Brain microvascular endothelial cell (primary cell): ENCODE measurements at regions not wholly inside any gene's neighbourhood (a gene's known extent, or its start where the extent isn't known, plus 50 kb on each side); places are given as distances from the start of the nearest gene placed in this dataset.
A peak's percentile ranks its signal among the peaks of the same experiment; 100 is the strongest.

ENCODE experiments used
- DNase-seq: peaks from one replicate; pipeline ENCODE4 v3.0.0-alpha.2; 2020
- H3K27ac ChIP-seq: fragments of 250-450 bp; sonication (Bioruptor Pico); 2 replicates; pipeline ENCODE4 v1.5.1; 2020; ENCODE audit warnings: mild to moderate bottlenecking, moderate library complexity
- H3K27me3 ChIP-seq: fragments of 250-450 bp; sonication (Bioruptor Pico); replicated peaks from 2 replicates; pipeline ENCODE4 v1.5.1; 2020; ENCODE audit warnings: mild to moderate bottlenecking
- H3K36me3 ChIP-seq: fragments of 250-450 bp; sonication (Bioruptor Pico); replicated peaks from 2 replicates; pipeline ENCODE4 v1.5.1; 2020; ENCODE audit warnings: mild to moderate bottlenecking
- H3K4me3 ChIP-seq: 2 replicates; pipeline ENCODE4 v1.5.1; 2011; ENCODE audit warnings: low read depth, mild to moderate bottlenecking, control low read depth, low read length, moderate library complexity
- in situ Hi-C: cut with HindIII; loops from 2 replicates; pipeline ENCODE4 v1.10.0; 2017; ENCODE audit warnings: low sequenced_read_pairs, low pct_ligation_motif_present
- TF ChIP-seq, protein P1 (sequence below): IDR thresholded peaks from 2 replicates; pipeline ENCODE4 v1.5.1; 2011; ENCODE audit warnings: low read depth, mild to moderate bottlenecking, moderate library complexity, low read length, control low read depth, inconsistent platforms; ENCODE audit errors: missing control alignments

DNA sequence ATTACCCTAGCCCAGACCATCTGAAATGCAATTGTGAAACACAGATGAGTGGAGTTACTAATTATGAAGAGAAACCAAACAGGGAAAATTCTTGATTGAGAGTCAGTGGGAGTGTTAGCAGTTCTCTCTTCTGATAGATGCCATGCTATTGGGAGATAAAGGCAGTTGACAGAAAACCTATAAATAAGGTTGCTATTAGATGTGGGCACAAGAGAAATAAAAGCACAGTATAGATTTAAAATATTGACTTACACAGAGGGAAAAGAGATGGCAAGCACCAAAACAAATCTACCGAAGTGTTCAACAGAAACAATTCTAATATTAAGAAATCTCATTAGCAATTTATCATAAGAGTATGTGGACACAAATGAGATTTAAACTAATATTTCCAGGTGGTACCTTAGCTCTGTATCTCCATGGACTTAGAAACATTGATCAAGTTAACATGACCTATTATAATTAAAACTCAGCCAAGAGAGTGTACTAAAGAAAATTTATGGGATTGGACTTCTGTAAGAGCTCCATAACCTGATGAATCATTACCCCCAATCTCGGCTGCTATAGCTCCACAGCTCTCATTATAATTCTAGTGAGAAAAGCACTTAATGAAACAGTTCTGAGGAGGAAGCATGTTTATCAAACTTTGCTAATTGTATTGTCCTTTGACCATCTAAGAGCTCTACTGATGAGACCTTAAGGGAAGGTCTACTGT is 665.0 kb upstream of the RIOK2 start:
- in situ Hi-C loops, result no loop called here
- Histone ChIP-seq H3K27ac (no peak overlapping the region), H3K36me3 (no peaks in the 10 kb centered on the region), H3K4me3 (no peak overlapping the region), H3K27me3 (no peaks in the 10 kb centered on the region)
- TF ChIP-seq, protein P1, sequence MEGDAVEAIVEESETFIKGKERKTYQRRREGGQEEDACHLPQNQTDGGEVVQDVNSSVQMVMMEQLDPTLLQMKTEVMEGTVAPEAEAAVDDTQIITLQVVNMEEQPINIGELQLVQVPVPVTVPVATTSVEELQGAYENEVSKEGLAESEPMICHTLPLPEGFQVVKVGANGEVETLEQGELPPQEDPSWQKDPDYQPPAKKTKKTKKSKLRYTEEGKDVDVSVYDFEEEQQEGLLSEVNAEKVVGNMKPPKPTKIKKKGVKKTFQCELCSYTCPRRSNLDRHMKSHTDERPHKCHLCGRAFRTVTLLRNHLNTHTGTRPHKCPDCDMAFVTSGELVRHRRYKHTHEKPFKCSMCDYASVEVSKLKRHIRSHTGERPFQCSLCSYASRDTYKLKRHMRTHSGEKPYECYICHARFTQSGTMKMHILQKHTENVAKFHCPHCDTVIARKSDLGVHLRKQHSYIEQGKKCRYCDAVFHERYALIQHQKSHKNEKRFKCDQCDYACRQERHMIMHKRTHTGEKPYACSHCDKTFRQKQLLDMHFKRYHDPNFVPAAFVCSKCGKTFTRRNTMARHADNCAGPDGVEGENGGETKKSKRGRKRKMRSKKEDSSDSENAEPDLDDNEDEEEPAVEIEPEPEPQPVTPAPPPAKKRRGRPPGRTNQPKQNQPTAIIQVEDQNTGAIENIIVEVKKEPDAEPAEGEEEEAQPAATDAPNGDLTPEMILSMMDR, result no peak
- no peak for DNase-seq

DNA sequence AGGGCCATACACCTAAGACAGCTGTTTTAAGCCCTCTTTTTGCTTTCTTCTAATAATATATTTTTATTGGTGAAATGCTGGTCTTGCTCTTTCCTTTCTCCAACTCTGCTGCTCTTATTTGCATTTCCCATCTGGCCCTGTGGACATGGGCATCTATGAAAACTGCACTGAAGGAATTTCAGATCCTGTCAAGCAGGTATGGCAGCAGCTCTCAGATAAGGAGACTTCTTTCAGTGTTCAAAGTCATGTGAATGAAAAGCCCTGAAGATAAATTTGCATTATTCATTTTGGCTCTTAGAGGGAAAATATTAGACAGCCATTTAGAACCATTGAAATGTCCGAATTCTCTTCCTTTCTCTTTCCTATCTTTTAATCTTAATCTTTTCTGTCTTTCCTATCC is 668.0 kb upstream of the RIOK2 start:
- Histone ChIP-seq H3K36me3 (no peaks in the 10 kb centered on the region), H3K4me3 (no peak overlapping the region), H3K27ac (no peak overlapping the region), H3K27me3 (no peaks in the 10 kb centered on the region)
- no peak for DNase-seq
- in situ Hi-C loops, result no loop called here
- TF ChIP-seq, protein P1, result no peak

DNA sequence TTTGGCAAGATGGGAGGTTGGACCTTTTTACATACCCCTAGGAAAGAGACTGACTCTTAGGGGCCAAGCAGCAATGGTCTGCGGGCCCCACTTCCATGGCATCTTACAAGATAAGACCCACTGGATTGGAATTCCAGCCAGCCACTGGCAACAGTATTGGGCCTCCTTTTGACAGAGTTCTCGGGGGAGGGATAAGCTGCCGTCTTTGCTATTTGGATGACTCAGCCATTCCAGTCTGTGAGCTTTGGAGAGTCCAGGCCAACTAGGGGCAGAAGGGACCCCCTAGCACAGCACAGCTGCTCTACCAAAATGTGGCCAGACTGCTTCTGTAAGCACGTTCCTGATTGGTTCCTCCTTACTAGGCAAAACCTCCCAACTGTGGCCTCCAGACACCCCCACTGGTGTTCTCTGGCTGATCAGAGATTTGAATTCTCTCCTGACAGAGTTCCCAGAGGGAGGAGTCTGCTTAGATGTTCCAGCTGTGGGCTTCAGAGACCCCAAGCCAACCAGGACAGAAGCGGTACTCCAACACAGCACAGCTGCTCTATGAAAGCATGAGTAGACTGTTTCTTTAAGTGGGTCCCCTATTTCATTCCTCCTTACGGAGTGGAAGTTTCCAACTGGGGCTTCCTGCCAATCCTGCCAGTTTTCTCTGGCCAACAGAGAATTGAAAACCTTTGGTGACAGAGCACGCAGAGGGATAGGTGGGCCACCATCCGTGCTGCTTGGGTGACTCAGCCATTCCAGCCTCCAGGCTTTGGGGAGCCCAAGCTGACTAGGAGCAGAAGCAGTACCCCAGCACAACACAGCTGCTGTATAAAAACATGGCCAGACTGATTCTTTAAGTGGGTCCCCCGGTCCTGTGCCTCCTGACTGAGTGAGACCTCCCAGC is 672.1 kb upstream of the RIOK2 start:
- TF ChIP-seq, protein P1, result no peak
- peak; percentile 53 for DNase-seq
- no peak overlapping the region for H3K27ac ChIP-seq
- H3K4me3 ChIP-seq, result no peak overlapping the region
- H3K27me3 ChIP-seq, result no peaks in the 10 kb centered on the region
- in situ Hi-C loops, result no loop called here
- no peaks in the 10 kb centered on the region for H3K36me3 ChIP-seq

DNA sequence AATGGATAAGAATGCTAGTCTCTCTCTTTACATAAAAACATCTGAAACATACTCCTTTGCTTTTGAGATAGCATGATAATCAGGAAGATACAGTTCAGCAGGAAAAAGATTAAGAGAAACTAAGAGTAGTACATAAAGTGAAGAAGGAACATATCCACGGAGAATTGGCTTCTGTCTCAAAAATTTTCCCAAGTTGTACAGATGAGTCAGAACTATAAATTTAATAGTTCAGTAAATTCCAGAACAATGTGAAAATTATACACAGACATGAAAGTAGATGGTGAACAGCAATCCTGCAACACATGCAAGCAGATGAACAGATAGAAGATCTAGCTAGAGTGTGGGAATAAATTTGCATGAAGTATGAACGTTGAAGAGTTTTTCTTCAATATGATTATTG is 691.4 kb upstream of the RIOK2 start:
- Histone ChIP-seq H3K36me3 (no peaks in the 10 kb centered on the region), H3K4me3 (no peak overlapping the region), H3K27me3 (no peaks in the 10 kb centered on the region), H3K27ac (no peak overlapping the region)
- no peak for DNase-seq
- in situ Hi-C loops, result no loop called here
- TF ChIP-seq, protein P1, result no peak

DNA sequence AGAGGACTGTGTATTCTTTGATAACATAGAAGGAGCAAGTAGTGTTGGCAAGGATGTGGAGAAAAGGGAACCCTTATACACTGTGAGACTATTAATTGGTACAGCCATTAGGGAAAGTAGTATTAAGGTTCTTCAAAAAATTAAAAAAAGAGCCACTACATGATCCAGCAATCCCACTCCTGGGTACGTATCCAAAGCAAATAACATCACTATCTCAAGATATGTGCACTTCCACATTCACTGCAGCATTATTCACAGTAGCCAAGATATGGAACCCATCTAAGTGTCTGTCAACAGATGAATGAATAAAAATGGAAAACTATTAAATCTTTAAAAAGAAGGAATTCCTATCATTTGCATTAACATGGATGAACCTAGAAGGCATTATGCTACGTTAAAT is 693.2 kb upstream of the RIOK2 start:
- in situ Hi-C loops, result no loop called here
- TF ChIP-seq, protein P1, result no peak
- Histone ChIP-seq H3K4me3 (no peak overlapping the region), H3K27ac (no peak overlapping the region), H3K27me3 (no peaks in the 10 kb centered on the region), H3K36me3 (no peaks in the 10 kb centered on the region)
- DNase-seq, result peak; percentile 24
